ENCODE measurements at regions not wholly inside any gene's neighbourhood (a gene's known extent, or its start where the extent isn't known, plus 50 kb on each side); places are given as distances from the start of the nearest gene placed in this dataset.

DNA sequence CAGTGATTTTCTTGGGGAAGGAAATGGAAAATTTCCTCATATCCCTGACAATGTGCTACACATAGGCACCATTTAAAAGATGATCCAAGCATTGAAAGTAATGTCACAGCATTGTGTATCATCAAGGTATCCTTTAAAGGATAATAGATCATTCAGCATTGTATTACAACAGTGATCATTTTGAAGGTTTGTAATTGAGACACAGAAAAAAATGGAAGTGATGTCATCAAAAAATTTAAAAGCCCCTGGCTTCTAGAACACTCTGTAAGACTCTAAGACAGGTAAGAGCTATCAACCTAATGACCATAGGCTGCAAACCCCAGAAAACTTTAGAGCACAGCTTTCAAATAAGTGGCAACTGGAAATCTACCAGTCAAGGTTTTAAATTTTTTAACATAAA lies 271.4 kb downstream of the ETAA1 start:
- no peak overlapping the region for H3K4me3 ChIP-seq (ENCODE audit: low read depth in 1 of 3, low read length in 3 of 3)
- no peak for DNase-seq (ENCODE audit: low spot score)
- TF ChIP-seq FOXA2 (IDR thresholded peaks at IDR 0.05) = no peak
- no peak for TF ChIP-seq RXRA (IDR thresholded peaks at IDR 0.05)
- TF ChIP-seq, protein P1, sequence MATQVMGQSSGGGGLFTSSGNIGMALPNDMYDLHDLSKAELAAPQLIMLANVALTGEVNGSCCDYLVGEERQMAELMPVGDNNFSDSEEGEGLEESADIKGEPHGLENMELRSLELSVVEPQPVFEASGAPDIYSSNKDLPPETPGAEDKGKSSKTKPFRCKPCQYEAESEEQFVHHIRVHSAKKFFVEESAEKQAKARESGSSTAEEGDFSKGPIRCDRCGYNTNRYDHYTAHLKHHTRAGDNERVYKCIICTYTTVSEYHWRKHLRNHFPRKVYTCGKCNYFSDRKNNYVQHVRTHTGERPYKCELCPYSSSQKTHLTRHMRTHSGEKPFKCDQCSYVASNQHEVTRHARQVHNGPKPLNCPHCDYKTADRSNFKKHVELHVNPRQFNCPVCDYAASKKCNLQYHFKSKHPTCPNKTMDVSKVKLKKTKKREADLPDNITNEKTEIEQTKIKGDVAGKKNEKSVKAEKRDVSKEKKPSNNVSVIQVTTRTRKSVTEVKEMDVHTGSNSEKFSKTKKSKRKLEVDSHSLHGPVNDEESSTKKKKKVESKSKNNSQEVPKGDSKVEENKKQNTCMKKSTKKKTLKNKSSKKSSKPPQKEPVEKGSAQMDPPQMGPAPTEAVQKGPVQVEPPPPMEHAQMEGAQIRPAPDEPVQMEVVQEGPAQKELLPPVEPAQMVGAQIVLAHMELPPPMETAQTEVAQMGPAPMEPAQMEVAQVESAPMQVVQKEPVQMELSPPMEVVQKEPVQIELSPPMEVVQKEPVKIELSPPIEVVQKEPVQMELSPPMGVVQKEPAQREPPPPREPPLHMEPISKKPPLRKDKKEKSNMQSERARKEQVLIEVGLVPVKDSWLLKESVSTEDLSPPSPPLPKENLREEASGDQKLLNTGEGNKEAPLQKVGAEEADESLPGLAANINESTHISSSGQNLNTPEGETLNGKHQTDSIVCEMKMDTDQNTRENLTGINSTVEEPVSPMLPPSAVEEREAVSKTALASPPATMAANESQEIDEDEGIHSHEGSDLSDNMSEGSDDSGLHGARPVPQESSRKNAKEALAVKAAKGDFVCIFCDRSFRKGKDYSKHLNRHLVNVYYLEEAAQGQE (IDR thresholded peaks at IDR 0.05) = no peak
- no peak for TF ChIP-seq YY1 (IDR thresholded peaks at IDR 0.05)
- TF ChIP-seq TAF1 (conservative IDR thresholded peaks at IDR 0.05) = no peak
- TF ChIP-seq, protein P2, sequence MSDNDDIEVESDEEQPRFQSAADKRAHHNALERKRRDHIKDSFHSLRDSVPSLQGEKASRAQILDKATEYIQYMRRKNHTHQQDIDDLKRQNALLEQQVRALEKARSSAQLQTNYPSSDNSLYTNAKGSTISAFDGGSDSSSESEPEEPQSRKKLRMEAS (IDR thresholded peaks at IDR 0.05) = no peak
- no peak for TF ChIP-seq SP1 (IDR thresholded peaks at IDR 0.05)
- TF ChIP-seq GABPA (IDR thresholded peaks at IDR 0.05 in 1 of 2, conservative IDR thresholded peaks at IDR 0.05 in 1 of 2) = no peak
- H3K4me1 ChIP-seq (ENCODE audit: control insufficient read depth in 4 of 4, insufficient read depth in 4 of 4, low read length in 3 of 4) = no peaks in the 10 kb centered on the region
- no peak overlapping the region for H3K27ac ChIP-seq (ENCODE audit: low read depth in 1 of 2, low read length in 2 of 2)
- H3K9me3 ChIP-seq (ENCODE audit: control insufficient read depth in 4 of 4, low read length in 3 of 4) = no peaks in the 10 kb centered on the region
- H3K9ac ChIP-seq (ENCODE audit: low read depth in 1 of 2, low read length in 2 of 2) = no peak overlapping the region
- H3K36me3 ChIP-seq (ENCODE audit: control insufficient read depth in 4 of 4, insufficient read depth in 3 of 4, low read depth in 1 of 4, low read length in 3 of 4) = no peaks in the 10 kb centered on the region
- peaks cover 0 to 2% (median 0%) of the 10 kb centered on the region in 4 donors for H3K27me3 ChIP-seq (ENCODE audit: control insufficient read depth in 4 of 4, insufficient read depth in 4 of 4, low read length in 3 of 4)

DNA sequence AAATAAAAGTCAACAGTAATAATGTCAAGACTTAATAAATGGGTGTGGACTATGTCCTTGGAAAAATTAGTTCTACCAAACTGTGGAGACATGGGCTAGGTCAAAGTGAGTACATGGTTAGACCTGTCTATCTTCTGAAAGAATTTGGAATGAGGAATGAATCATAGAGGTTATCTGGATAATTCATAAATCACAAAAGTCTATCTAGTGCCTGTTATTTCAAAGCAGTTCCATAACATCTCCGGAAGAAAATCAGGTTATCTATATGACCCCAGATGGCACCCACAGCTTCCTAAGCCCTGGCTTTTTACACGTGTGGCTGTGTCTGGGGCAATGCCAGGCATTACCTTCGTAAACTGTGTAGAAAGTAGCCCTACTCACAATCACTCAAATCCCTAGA lies 272.0 kb downstream of the ETAA1 start:
- TF ChIP-seq, protein P3, sequence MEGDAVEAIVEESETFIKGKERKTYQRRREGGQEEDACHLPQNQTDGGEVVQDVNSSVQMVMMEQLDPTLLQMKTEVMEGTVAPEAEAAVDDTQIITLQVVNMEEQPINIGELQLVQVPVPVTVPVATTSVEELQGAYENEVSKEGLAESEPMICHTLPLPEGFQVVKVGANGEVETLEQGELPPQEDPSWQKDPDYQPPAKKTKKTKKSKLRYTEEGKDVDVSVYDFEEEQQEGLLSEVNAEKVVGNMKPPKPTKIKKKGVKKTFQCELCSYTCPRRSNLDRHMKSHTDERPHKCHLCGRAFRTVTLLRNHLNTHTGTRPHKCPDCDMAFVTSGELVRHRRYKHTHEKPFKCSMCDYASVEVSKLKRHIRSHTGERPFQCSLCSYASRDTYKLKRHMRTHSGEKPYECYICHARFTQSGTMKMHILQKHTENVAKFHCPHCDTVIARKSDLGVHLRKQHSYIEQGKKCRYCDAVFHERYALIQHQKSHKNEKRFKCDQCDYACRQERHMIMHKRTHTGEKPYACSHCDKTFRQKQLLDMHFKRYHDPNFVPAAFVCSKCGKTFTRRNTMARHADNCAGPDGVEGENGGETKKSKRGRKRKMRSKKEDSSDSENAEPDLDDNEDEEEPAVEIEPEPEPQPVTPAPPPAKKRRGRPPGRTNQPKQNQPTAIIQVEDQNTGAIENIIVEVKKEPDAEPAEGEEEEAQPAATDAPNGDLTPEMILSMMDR (IDR thresholded peaks at IDR 0.05; ENCODE audit: low read depth, low read length, missing input control) = no peak
- no peak for TF ChIP-seq NR2F2 (IDR thresholded peaks at IDR 0.05)
- Histone ChIP-seq H3K9ac (ENCODE audit: low read depth in 1 of 2, low read length in 2 of 2) (no peak overlapping the region), H3K27me3 (ENCODE audit: control insufficient read depth in 4 of 4, insufficient read depth in 4 of 4, low read length in 3 of 4) (peaks cover 0 to 2% (median 0%) of the 10 kb centered on the region in 4 donors), H3K4me1 (ENCODE audit: control insufficient read depth in 4 of 4, insufficient read depth in 4 of 4, low read length in 3 of 4) (no peaks in the 10 kb centered on the region), H3K4me3 (ENCODE audit: low read depth in 1 of 3, low read length in 3 of 3) (no peak overlapping the region), H3K27ac (ENCODE audit: low read depth in 1 of 2, low read length in 2 of 2) (no peak overlapping the region), H3K36me3 (ENCODE audit: control insufficient read depth in 4 of 4, insufficient read depth in 3 of 4, low read depth in 1 of 4, low read length in 3 of 4) (no peaks in the 10 kb centered on the region), H3K9me3 (ENCODE audit: control insufficient read depth in 4 of 4, low read length in 3 of 4) (no peaks in the 10 kb centered on the region)
- 78% methylated on average over 3 of the region's 3 CpGs for WGBS
- no peak for DNase-seq (ENCODE audit: low spot score)

DNA sequence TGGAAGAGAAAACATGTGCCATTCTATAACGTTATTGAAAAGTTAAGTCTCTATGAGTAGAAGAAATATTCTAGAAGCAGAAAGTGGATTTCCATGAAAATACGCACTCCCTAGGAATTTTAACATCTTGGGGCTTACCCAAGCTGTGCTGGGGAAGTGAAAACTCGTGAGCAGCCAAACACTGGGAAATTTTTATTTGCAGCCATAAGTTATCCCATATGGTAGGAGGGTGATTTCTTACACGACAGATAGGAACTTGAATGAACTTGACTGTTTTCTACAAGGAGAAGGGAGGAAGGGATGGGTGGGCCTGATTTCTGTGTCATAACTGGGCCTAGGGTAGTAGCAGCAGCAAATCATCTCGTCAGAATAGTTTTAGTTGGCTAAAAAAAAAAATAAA lies 272.6 kb downstream of the ETAA1 start:
- 58% methylated on average over 5 of the region's 5 CpGs for WGBS
- TF ChIP-seq HNF4G (IDR thresholded peaks at IDR 0.05) = no peak
- TF ChIP-seq, protein P4, sequence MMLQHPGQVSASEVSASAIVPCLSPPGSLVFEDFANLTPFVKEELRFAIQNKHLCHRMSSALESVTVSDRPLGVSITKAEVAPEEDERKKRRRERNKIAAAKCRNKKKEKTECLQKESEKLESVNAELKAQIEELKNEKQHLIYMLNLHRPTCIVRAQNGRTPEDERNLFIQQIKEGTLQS (IDR thresholded peaks at IDR 0.05) = no peak
- TF ChIP-seq YY1 (IDR thresholded peaks at IDR 0.05) = no peak
- TF ChIP-seq JUND (IDR thresholded peaks at IDR 0.05) = no peak
- TF ChIP-seq FOXA1 (IDR thresholded peaks at IDR 0.05) = no peak
- no peak for TF ChIP-seq GABPA (IDR thresholded peaks at IDR 0.05 in 1 of 2, conservative IDR thresholded peaks at IDR 0.05 in 1 of 2)
- H3K9me3 ChIP-seq (ENCODE audit: control insufficient read depth in 4 of 4, low read length in 3 of 4) = no peaks in the 10 kb centered on the region
- no peak for DNase-seq (ENCODE audit: low spot score)
- H3K9ac ChIP-seq (ENCODE audit: low read depth in 1 of 2, low read length in 2 of 2) = no peak overlapping the region
- peaks cover 0 to 2% (median 0%) of the 10 kb centered on the region in 4 donors for H3K27me3 ChIP-seq (ENCODE audit: control insufficient read depth in 4 of 4, insufficient read depth in 4 of 4, low read length in 3 of 4)
- H3K4me3 ChIP-seq (ENCODE audit: low read depth in 1 of 3, low read length in 3 of 3) = no peak overlapping the region
- H3K27ac ChIP-seq (ENCODE audit: low read depth in 1 of 2, low read length in 2 of 2) = no peak overlapping the region
- no peaks in the 10 kb centered on the region for H3K4me1 ChIP-seq (ENCODE audit: control insufficient read depth in 4 of 4, insufficient read depth in 4 of 4, low read length in 3 of 4)
- H3K36me3 ChIP-seq (ENCODE audit: control insufficient read depth in 4 of 4, insufficient read depth in 3 of 4, low read depth in 1 of 4, low read length in 3 of 4) = no peaks in the 10 kb centered on the region
